K562 (cell line): ENCODE measurements at regions not wholly inside any gene's neighbourhood (a gene's known extent, or its start where the extent isn't known, plus 50 kb on each side); places are given as distances from the start of the nearest gene placed in this dataset.

ENCODE experiments used
- ATAC-seq: fragments of 200-7000 bp; cut with Tn5 transposase; 3 replicates; pipeline ENCODE4 v1.9.1; 2020; ENCODE audit warnings: moderate library complexity
- BruUV-seq: library from RNA; stranded (reverse); fragments of 400-500 nt; replicated peaks from 2 replicates; lab custom pipeline; 2021; lab: Mats Ljungman, UMichigan
- CTCF ChIA-PET: fragments of 300-600 bp; formaldehyde crosslinking; extraction: SDS; loops from one replicate; lab custom pipeline; 2021; ENCODE audit warnings: low intra/inter-chr PET ratio; lab: Yijun Ruan, JAX
- POLR2A ChIA-PET: fragments of 300-600, 350-650 bp; sonication (Branson Sonifier 250); formaldehyde crosslinking; extraction: SDS; loops from one replicate; lab custom pipeline; 2021; ENCODE audit warnings: antibody characterized with exemption, inconsistent platforms; lab: Yijun Ruan, JAX
- DNase-seq, 4 experiments: peaks; one replicate each; pipeline versions ENCODE4 v3.0.0 to v3.0.0-alpha.2; 2011 to 2018; ENCODE audit warnings: low spot score in 3 of 4, mixed read lengths in 3 of 4; ENCODE audit errors: extremely low read depth in 1 of 4
- FAIRE-seq: peaks from 2 replicates; lab custom pipeline; 2011; peaks lifted over from hg19 to GRCh38; lab: Jason Lieb, UNC
- H2AFZ ChIP-seq: 2 replicates; pipeline ENCODE4 v1.6.0; 2011; ENCODE audit warnings: low read depth, low read length, control low read depth, inconsistent platforms
- H3K27ac ChIP-seq: fragments of 200-600 bp; 3 replicates; pipeline ENCODE4 v1.8.0; 2011; ENCODE audit warnings: low read depth, mild to moderate bottlenecking, control low read depth, inconsistent platforms, low read length, moderate library complexity, mixed read lengths; ENCODE audit errors: extremely low read depth
- H3K27me3 ChIP-seq, 2 experiments: fragments of 300-600 bp in 1 of 2; 2 replicates in 1 of 2; 3 replicates in 1 of 2; pipeline versions ENCODE4 v1.6.0 to v1.8.0; 2011; ENCODE audit warnings: inconsistent platforms in 2 of 2, low read length in 2 of 2, mild to moderate bottlenecking in 1 of 2, mixed read lengths in 1 of 2, moderate library complexity in 1 of 2; ENCODE audit not compliant: control insufficient read depth in 2 of 2, insufficient read depth in 2 of 2
- H3K36me3 ChIP-seq: fragments of 300-600 bp; 3 replicates; pipeline ENCODE4 v1.8.0; 2011; ENCODE audit warnings: mild to moderate bottlenecking, low read length, inconsistent platforms; ENCODE audit not compliant: control insufficient read depth, insufficient read depth
- H3K4me1 ChIP-seq, 2 experiments: fragments of 200-600 bp in 1 of 2; replicated peaks in 1 of 2; 2 replicates in 1 of 2; 3 replicates in 1 of 2; pipeline versions ENCODE4 v1.5.1 to v1.8.0; 2011; ENCODE audit warnings: inconsistent platforms in 2 of 2, low read length in 2 of 2, mild to moderate bottlenecking in 1 of 2, mixed read lengths in 1 of 2, moderate library complexity in 1 of 2; ENCODE audit not compliant: control insufficient read depth in 2 of 2, insufficient read depth in 2 of 2
- H3K4me2 ChIP-seq: 2 replicates; pipeline ENCODE4 v1.6.1; 2011; ENCODE audit warnings: low read length, control low read depth, inconsistent platforms, mixed read lengths; ENCODE audit not compliant: insufficient read depth
- H3K4me3 ChIP-seq: fragments of 200-600 bp; sonication (generic), shearing (Covaris generic); 2 replicates; pipeline ENCODE4 v1.5.1; 2016; ENCODE audit warnings: control low read depth, inconsistent platforms
- H3K79me2 ChIP-seq: fragments of 200-600 bp; 3 replicates; pipeline ENCODE4 v1.8.0; 2011; ENCODE audit warnings: low read length, inconsistent platforms; ENCODE audit not compliant: control insufficient read depth, insufficient read depth
- H3K9ac ChIP-seq, 2 experiments: 2 replicates each; pipeline versions ENCODE4 v1.6.0 to v1.6.1; 2011; ENCODE audit warnings: low read depth in 2 of 2, low read length in 2 of 2, control low read depth in 1 of 2, inconsistent platforms in 1 of 2, mild to moderate bottlenecking in 1 of 2, mixed read lengths in 1 of 2; ENCODE audit not compliant: insufficient read depth in 1 of 2
- H3K9me1 ChIP-seq: one replicate; pipeline ENCODE4 v1.6.0; 2011; ENCODE audit warnings: inconsistent platforms, mild to moderate bottlenecking, low read length, moderate library complexity; ENCODE audit not compliant: control insufficient read depth, insufficient read depth
- H3K9me3 ChIP-seq: replicated peaks from 2 replicates; pipeline ENCODE4 v1.5.1; 2011; ENCODE audit warnings: low read depth, low read length, inconsistent platforms; ENCODE audit not compliant: control insufficient read depth, insufficient read depth
- H4K20me1 ChIP-seq: replicated peaks from 2 replicates; pipeline ENCODE4 v1.6.1; 2011; ENCODE audit warnings: low read length, inconsistent platforms, mixed read lengths; ENCODE audit not compliant: control insufficient read depth, insufficient read depth
- AFF1 ChIP-seq, 2 experiments: fragments of 450-650 bp; IDR thresholded peaks; 2 replicates each; pipeline ENCODE4 v1.6.1; 2018; ENCODE audit warnings: mild to moderate bottlenecking in 2 of 2, low read depth in 1 of 2; ENCODE audit not compliant: partially characterized antibody in 2 of 2
- CBX5 ChIP-seq: IDR thresholded peaks from 2 replicates; pipeline ENCODE4 v1.6.1; 2014; ENCODE audit warnings: low read depth, borderline replicate concordance
- EGR1 ChIP-seq: fragments of 450-650 bp; conservative IDR thresholded peaks from 2 replicates; pipeline ENCODE4 v1.6.1; 2017; ENCODE audit warnings: mild to moderate bottlenecking
- ZBTB11 ChIP-seq, 3 experiments: fragments of 200-800 bp in 1 of 3; fragments of 250-450 bp in 1 of 3; fragments of 450-650 bp in 1 of 3; sonication (Bioruptor Pico) in 1 of 3; sonication (Bioruptor generic) in 1 of 3; formaldehyde crosslinking in 1 of 3; IDR thresholded peaks; 2 replicates each; pipeline versions ENCODE4 v1.6.1 to v1.8.0; 2016 to 2022; ENCODE audit warnings: mild to moderate bottlenecking in 2 of 3, missing genetic modification characterization in 2 of 3, missing compliant biosample characterization in 1 of 3, moderate library complexity in 1 of 3
- WGBS: fragments of 100-300 bp; shearing (Covaris generic); methylation state at CpG from one replicate; pipeline ENCODE4 v1.1.6; 2016; ENCODE audit warnings: low coverage, mixed read lengths; ENCODE audit not compliant: insufficient coverage; ENCODE audit errors: missing lambda C conversion rate; 5-methylcytosine and 5-hydroxymethylcytosine counted together
- in situ Hi-C: fragments of 300-500 bp; cut with MboI; formaldehyde crosslinking; loops from 4 replicates; pipeline ENCODE4 v1.15.0; 2018; ENCODE audit warnings: inconsistent platforms, mixed read lengths
- intact Hi-C: fragments of 100-400 bp; cut with micrococcal nuclease; formaldehyde crosslinking; loops from 2 replicates; pipeline ENCODE4 v1.14.2; 2022

GRCh38 chr5:39816156-39816845, 391.5 kb upstream of the DAB2 start (continued):
- no peak for TF ChIP-seq AFF1 (IDR thresholded peaks at IDR 0.05; ENCODE audit: low read depth in 1 of 2, partially characterized antibody in 2 of 2)
- TF ChIP-seq CBX5, result no peak

- TF ChIP-seq EGR1, result no peak
- TF ChIP-seq ZBTB11 (CRISPR knock-in tag; IDR thresholded peaks at IDR 0.05), result no peak
- in situ Hi-C loops, result no loop called here
Observed at GRCh38 chr5:39815711-39816110, 390.9 kb upstream of the DAB2 start.

More at GRCh38 chr5:39815711-39816110, 390.9 kb upstream of the DAB2 start:
- no peaks in the 10 kb centered on the region for H3K27me3 ChIP-seq
- no peak overlapping the region for H2AFZ ChIP-seq
- intact Hi-C loops, result no loop called here
- no peaks in the 10 kb centered on the region for H4K20me1 ChIP-seq
- H3K4me3 ChIP-seq, result no peak overlapping the region
- no peak overlapping the region for H3K27ac ChIP-seq
- no peak overlapping the region for H3K4me2 ChIP-seq
- no peaks in the 10 kb centered on the region for H3K36me3 ChIP-seq
- no peak for FAIRE-seq
- H3K9me3 ChIP-seq, result no peaks in the 10 kb centered on the region
- no peak for ATAC-seq
- ChIA-PET CTCF (no interaction called here), POLR2A (no interaction called here)
- WGBS, result 0% methylated on average over 2 of the region's 2 CpGs
- no peaks in the 10 kb centered on the region for H3K79me2 ChIP-seq
- no peak overlapping the region for H3K9ac ChIP-seq
- H3K9me1 ChIP-seq, result no peaks in the 10 kb centered on the region
- no peaks in the 10 kb centered on the region for H3K4me1 ChIP-seq
- no peak for DNase-seq
- no TSS peak for BruUV-seq
